Hematopoietic multipotent progenitor cell treated with erythropoietin and hydrocortisone succinate and interleukin-3 and kit ligand, for 8 days (in vitro differentiated cells): ENCODE measurements at regions not wholly inside any gene's neighbourhood (a gene's known extent, or its start where the extent isn't known, plus 50 kb on each side); places are given as distances from the start of the nearest gene placed in this dataset.
"Not testable (repeated sequence)": the region's sequence is repeated elsewhere in the genome, so short reads cannot be mapped to it uniquely, and the experiment has no call there.

Experiments
- DNase-seq: peaks from one replicate; pipeline ENCODE4 v3.0.0-alpha.2; 2015

- no peak for DNase-seq
These were observed 545.3 kb upstream of the PTPRD start for GRCh38 chr9:11158063-11158462.

GRCh38 chr9:11158676-11159075, 545.9 kb upstream of the PTPRD start:
- DNase-seq = no peak

- no peak for DNase-seq
These were observed 546.6 kb upstream of the PTPRD start for GRCh38 chr9:11159318-11159862.

GRCh38 chr9:11163843-11164242, 551.0 kb upstream of the PTPRD start:
- DNase-seq = no peak

GRCh38 chr9:11182001-11182400, 569.2 kb upstream of the PTPRD start:
- no peak for DNase-seq

GRCh38 chr9:11190719-11191118, 577.9 kb upstream of the PTPRD start:
- DNase-seq = no peak

- no peak for DNase-seq
These were observed 580.2 kb upstream of the PTPRD start for GRCh38 chr9:11192993-11193392.

GRCh38 chr9:11194246-11194645, 581.4 kb upstream of the PTPRD start:
- DNase-seq = no peak

GRCh38 chr9:11196840-11197365, 584.1 kb upstream of the PTPRD start:
- not testable (repeated sequence) for DNase-seq

- DNase-seq = no peak
These were observed 586.5 kb upstream of the PTPRD start for GRCh38 chr9:11199335-11199734.

GRCh38 chr9:11204521-11204920, 591.7 kb upstream of the PTPRD start:
- DNase-seq = no peak

- DNase-seq = no peak
These were observed 594.1 kb upstream of the PTPRD start for GRCh38 chr9:11206925-11207324.

- DNase-seq = no peak
These were observed 620.9 kb upstream of the PTPRD start for GRCh38 chr9:11233696-11234095.

- DNase-seq = no peak
These were observed 622.3 kb upstream of the PTPRD start for GRCh38 chr9:11235061-11235460.

GRCh38 chr9:11241779-11242178, 629.0 kb upstream of the PTPRD start:
- no peak for DNase-seq

- no peak for DNase-seq
These were observed 645.2 kb upstream of the PTPRD start for GRCh38 chr9:11257992-11258391.

- no peak for DNase-seq
These were observed 656.2 kb upstream of the PTPRD start for GRCh38 chr9:11269036-11269435.

GRCh38 chr9:11275158-11275695, 662.4 kb upstream of the PTPRD start:
- no peak for DNase-seq

GRCh38 chr9:11312966-11313365, 700.2 kb upstream of the PTPRD start:
- no peak for DNase-seq

- DNase-seq = no peak
These were observed 706.1 kb upstream of the PTPRD start for GRCh38 chr9:11318946-11319345.

GRCh38 chr9:11319538-11319937, 706.7 kb upstream of the PTPRD start:
- DNase-seq = peak; percentile 1

GRCh38 chr9:11320989-11321388, 708.2 kb upstream of the PTPRD start:
- no peak for DNase-seq

- DNase-seq = no peak
These were observed 710.7 kb upstream of the PTPRD start for GRCh38 chr9:11323457-11323856.

- DNase-seq = no peak
These were observed 713.4 kb upstream of the PTPRD start for GRCh38 chr9:11326231-11326630.

GRCh38 chr9:11328326-11328725, 715.5 kb upstream of the PTPRD start:
- no peak for DNase-seq
